GM19023 (cell line): ENCODE measurements at regions not wholly inside any gene's neighbourhood (a gene's known extent, or its start where the extent isn't known, plus 50 kb on each side); places are given as distances from the start of the nearest gene placed in this dataset.
"Not testable (repeated sequence)": the region's sequence is repeated elsewhere in the genome, so short reads cannot be mapped to it uniquely, and the experiment has no call there.

Experiments used
- ATAC-seq: cut with Tn5 transposase; IDR thresholded peaks from one replicate; pipeline ENCODE4 v1.9.1; 2021; ENCODE audit warnings: mild to moderate bottlenecking, moderate library complexity; ENCODE audit not compliant: unreplicated experiment

DNA sequence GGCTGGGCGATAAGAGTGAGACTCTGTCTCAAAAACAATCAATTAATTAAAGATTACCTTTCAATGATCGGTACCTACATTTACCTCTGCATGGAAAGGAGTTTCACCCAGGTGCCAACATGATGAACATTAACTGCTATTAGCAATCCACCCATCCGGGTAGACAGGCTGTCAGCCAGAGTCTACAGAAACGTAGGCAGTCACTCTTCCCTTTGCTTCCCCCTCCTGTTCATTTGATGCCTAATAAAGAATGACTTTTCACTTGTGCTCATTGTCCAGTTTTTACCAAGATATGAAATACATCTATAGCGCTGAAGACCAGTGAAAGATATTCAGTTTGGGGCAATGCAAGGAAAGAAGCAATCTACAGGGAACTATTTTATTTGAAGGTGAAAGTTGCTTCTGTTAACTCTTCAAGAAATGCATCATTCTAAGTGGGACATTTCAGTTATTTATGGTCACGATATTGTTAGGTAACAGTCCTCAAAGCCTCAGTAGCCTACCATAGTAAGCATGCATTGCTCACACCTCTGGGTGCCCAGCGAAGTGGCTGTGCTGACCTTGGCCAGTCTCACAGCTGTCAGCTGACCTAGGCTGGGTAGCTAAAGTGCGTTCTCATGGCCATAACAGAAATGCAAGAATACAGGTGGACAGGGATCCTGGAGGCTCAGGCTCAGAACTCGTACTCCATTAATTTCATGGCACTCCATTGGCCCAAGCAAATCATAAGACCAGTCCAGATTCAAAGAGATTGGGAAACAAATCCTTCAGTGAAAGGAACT, 87.2 kb upstream of the DMRT1 start:
- no peak for ATAC-seq

DNA sequence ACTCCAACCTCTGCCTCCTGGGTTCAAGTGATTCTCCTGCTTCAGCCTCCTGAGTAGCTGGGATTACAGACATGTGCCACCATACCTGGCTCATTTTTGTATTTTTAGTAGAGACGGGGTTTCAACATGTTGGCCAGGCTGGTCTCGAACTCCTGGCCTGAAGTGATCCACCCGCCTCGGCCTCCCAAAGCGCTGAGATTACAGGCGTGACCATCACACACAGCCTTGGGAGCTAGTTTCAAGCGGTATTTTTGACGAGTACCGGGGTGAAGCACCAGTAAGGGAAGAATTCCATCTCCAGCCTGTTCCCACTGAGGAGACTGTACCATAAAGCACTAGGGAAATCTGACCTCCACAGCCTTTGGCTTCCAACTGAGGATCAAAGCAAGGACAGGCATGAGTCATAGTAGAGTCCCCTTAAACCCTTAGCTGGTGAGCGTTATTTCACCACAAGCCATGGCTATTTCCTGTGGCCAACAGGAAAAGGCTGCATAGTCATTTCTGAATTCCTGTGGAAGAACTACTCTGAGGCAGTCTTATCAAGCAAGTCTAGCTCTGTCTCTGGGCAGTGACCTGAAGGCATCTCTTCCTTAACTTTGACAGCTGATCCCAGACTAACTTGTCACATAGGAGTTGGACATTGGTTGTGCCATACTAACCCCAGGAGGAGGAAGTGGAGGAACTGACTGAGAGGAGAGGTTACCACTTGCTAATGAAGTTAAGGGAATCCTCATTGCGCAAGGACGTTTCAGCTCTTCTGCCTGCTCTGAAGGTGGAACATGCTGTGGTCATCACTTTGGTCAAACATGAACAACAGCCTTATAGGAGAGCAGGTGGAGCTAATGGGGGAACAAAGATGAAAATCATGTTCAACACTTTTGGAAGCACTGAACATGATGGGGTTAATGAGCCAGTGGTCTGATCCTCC, 85.8 kb upstream of the DMRT1 start:
- ATAC-seq: no peak

- no peak for ATAC-seq
These were observed 84.1 kb upstream of the DMRT1 start for GRCh38 chr9:757246-757881.

- ATAC-seq: no peak
These were observed 83.4 kb upstream of the DMRT1 start for GRCh38 chr9:758146-758545.

GRCh38 chr9:759541-759940, 82.0 kb upstream of the DMRT1 start:
- no peak for ATAC-seq

- ATAC-seq: no peak
These were observed 81.3 kb upstream of the DMRT1 start for GRCh38 chr9:759983-760736.

DNA sequence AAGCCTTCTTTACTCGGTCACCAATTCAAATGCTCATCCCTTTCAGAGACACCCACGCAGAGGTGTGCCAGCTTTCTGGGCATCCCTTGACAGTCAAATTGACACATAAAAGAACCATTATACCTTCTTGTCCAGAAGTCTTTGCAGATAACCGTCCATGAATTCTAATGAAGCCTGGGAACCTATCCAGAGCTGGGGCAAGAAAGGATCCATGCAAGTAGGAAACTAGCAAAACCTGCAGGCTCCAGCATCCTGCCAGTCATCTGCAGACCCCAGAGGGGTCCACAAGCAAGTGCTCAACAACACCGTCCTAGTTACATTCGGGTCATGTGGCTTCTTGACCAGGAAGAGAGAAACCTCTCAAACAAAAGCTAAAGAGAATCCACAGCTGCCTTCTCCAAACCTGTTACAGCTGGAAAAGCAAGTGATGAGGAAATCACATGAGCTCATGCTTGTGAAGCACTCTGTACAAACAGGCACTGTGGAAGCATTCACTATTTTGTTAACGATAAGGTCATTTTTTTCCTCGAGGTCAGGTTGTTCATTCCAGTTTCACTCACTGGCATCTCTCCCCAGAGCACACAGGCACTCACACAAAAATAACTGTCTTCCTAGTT, 80.2 kb upstream of the DMRT1 start:
- no peak for ATAC-seq

DNA sequence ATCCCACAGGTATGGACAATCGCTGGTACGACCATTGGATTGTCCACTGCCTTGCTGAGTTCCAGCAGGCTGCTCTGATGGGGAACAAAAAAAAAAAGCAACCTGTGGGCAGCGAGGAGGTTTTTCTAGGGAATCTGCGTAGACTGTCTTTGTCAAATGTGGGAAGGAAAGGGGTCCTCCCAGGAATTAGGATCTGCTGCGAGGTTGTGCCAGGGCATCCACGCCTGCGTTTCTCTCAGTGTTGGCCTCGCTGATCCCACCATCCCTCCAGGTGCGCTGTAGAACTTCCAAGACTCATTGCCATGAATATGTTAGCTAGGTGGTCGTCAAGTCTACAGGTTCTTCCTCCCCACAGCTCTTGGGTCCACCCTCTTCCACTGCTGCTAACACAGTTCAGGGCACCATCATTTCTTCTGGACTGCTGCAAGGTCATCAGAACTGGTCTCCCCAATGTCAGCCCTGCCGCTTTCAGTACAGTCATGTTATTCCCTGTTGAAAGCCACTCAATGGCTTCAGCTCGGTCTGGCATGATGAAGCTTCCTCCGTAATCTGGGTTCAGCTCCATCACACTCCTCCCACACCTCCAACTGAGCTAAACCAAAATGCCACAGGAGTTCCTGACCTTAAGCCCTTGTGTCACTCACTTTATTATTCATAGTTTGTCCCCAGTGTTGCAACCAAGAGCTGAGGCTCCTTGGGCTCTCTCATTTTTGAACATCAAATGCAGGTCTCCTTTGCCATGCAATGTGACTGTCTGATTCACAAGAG, 79.5 kb upstream of the DMRT1 start:
- ATAC-seq: no peak

DNA sequence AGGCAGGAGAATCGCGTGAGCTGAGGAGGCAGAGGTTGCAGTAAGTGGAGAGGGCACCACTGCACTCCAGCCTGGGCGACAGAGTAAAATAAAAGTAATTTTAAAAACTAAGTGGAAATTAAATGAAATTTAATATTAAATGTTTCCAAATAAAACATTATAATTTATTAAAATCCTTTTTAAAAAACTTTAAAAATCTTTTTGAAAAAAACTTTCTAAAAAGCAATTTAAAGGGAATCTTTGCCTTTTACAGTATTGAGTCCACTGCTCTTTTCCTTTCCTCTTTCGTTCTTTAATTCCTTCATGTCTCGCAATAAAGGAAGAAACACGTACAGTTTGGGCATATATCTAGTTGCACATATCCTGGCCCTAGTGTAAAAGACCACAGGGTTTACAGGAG, 77.8 kb upstream of the DMRT1 start:
- ATAC-seq: no peak

DNA sequence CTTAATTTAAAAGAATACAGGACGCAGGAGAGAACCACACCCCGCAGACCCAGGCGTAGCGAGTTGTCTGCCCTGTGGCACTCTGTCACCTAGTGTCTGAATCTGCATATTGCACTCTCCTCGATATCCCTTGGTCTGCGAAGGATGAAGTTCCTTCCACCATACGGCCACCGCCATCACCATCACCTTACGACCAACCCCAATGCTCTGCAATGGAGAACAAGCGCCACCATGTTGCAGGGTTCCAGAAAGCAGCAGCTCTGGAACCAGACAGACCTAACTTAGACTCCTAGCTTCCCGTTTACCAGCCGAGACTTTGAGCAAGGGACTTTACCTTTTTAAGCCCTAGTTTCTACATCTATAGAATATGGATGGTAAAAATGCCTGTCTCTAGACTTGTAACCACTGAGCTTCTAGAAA, 77.4 kb upstream of the DMRT1 start:
- no peak for ATAC-seq

- no peak for ATAC-seq
These were observed 76.5 kb upstream of the DMRT1 start for GRCh38 chr9:764986-765385.

DNA sequence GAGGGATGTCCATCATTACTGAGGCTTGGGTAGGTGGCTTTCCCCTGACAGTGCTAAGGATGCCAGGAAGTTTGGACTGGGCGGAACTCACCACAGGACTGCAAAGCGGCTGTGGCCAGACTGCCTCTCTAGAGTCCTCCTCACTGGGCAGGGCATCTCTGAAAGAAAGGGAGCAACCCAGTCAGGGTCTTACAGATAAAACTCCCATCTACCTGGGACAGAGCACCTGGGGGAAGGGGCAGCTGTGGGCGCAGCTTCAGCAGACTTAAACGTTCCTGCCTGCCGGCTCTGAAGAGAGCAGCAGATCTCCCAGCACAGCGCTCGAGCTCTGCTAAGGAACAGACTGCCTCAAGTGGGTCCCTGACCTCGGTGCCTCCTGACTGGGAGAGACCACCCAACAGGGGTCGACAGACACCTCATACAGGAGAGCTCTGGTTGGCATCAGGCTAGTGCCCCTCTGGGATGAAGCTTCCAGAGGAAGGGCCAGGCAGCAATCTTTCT, 74.4 kb upstream of the DMRT1 start:
- not testable (repeated sequence) for ATAC-seq

DNA sequence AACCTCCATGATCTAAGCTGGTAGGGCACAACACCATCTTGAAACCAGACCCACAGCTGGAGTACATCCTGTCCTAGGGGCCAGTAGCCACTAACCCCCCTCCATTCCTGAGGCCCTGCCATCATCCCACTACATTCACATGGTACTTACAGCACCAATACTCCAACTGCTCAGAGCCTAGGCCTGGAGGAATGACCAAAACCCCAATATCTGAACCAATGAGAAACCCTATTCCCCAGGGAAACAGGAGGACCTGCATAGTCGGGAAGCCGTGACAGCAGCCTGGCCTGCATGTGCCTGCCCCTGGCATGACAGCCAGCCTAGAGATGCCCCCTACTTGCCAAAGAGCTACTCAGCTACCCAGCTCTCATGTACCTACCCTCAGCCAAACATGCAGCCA, 65.4 kb upstream of the DMRT1 start:
- ATAC-seq: no peak

DNA sequence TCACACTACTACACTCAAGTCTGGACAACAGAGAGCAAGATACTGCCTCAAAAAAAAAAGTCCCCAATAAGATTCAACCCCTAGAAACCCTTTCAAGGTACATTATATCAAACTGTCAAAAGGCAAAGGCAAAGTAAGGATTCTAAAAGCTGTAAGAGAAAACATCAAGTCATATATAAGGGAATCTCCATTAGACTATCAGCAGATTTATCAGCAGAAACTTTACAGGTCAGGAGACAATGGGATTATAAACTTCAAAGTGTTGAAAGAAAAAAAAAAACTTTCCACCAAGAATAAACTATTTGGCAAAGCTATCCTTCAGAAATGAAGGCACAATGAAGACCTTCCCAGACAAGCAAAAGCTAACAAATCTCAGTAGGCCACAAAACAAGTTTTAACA, 63.5 kb upstream of the DMRT1 start:
- no peak for ATAC-seq

- no peak for ATAC-seq
These were observed 57.3 kb upstream of the DMRT1 start for GRCh38 chr9:784202-784601.

- ATAC-seq: no peak
These were observed 56.6 kb upstream of the DMRT1 start for GRCh38 chr9:784916-785315.

GRCh38 chr9:785997-786396, 55.5 kb upstream of the DMRT1 start:
- no peak for ATAC-seq

- no peak for ATAC-seq
These were observed 55.1 kb upstream of the DMRT1 start for GRCh38 chr9:786405-786804.

DNA sequence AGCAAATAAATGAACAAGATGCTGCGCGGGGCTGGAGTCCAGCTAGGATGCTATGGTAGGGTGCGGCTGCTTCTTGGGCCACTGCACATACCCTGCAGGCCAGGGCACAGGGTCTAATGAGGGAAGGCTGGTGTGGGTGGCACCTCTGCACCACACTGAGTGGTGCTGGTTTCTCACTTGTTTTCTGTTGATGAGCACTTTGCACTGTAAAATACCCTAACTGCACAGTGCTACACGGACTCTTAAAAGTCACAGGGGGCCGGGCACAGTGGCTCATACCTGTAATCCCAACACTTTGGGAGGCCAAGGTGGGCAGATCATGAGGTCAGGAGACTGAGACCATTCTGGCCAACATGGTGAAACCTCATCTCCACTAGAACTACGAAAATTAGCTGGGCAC, 52.7 kb upstream of the DMRT1 start:
- ATAC-seq: no peak
